PFSK-1 (cell line): ENCODE measurements at regions not wholly inside any gene's neighbourhood (a gene's known extent, or its start where the extent isn't known, plus 50 kb on each side); places are given as distances from the start of the nearest gene placed in this dataset.

ENCODE experiments used
- FOXP2 ChIP-seq: optimal IDR thresholded peaks from 2 replicates; pipeline ENCODE3; 2011; ENCODE audit warnings: borderline replicate concordance, control low read depth, inconsistent platforms; ENCODE audit not compliant: insufficient read depth; ENCODE audit errors: extremely low read length, extremely low read depth
- POLR2AphosphoS5 ChIP-seq: IDR thresholded peaks from 2 replicates; pipeline ENCODE4 v1.6.1; 2012; ENCODE audit warnings: low read depth, mild to moderate bottlenecking, control low read depth, low read length, moderate library complexity
- REST ChIP-seq, 2 experiments: IDR thresholded peaks; 2 replicates each; pipeline versions ENCODE4 v1.6.1 to v1.8.0; 2011 to 2012; ENCODE audit warnings: low read depth in 2 of 2, low read length in 2 of 2, control low read depth in 1 of 2, inconsistent platforms in 1 of 2, mild to moderate bottlenecking in 1 of 2, moderate library complexity in 1 of 2; ENCODE audit not compliant: insufficient read depth in 1 of 2
- SIN3A ChIP-seq: IDR thresholded peaks from 2 replicates; pipeline ENCODE4 v1.6.1; 2012; ENCODE audit warnings: mild to moderate bottlenecking, low read length, moderate library complexity, borderline replicate concordance; ENCODE audit not compliant: insufficient read depth
- TAF1 ChIP-seq: IDR thresholded peaks from 2 replicates; pipeline ENCODE4 v1.6.1; 2012; ENCODE audit warnings: low read length, control low read depth, borderline replicate concordance; ENCODE audit not compliant: insufficient read depth

DNA sequence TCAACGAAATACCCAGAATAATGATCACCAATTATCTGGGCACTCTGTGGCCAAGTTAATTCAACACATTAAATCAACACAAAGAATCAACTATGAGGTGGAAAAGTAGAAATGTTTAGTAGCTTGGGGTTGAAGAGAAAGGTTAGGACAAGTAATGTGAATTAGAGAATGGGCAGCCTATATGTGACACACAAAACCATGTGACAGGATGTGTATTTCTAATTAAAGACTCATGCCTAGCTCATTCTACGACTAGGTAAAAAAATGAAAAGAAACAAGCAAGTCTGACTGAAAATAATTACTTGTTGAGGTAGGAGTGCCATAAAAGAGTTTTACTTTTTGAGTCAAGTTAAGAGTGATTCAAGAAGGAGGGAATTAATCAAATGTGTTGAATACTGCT lies 2646.0 kb upstream of the PCDH20 start:
- TF ChIP-seq POLR2AphosphoS5, result no peak
- no peak for TF ChIP-seq SIN3A
- no peak for TF ChIP-seq REST (IDR thresholded peaks at IDR 0.05; ENCODE audit: insufficient read depth in 1 of 2, low read depth in 2 of 2, low read length in 2 of 2)
- TF ChIP-seq TAF1, result no peak
- no peak for TF ChIP-seq FOXP2
